K562 (cell line): ENCODE measurements at regions not wholly inside any gene's neighbourhood (a gene's known extent, or its start where the extent isn't known, plus 50 kb on each side); places are given as distances from the start of the nearest gene placed in this dataset.

ENCODE experiments used
- BACH1 ChIP-seq: fragments of 200-800 bp; sonication (Bioruptor generic); IDR thresholded peaks from 2 replicates; pipeline ENCODE4 v1.6.1; 2016; ENCODE audit warnings: missing genetic modification characterization, missing compliant biosample characterization
- CXXC5 ChIP-seq: fragments of 250-450 bp; sonication (Bioruptor Pico); IDR thresholded peaks from 2 replicates; pipeline ENCODE4 v1.8.0; 2022; ENCODE audit warnings: inconsistent platforms, mild to moderate bottlenecking, moderate library complexity
- DDX20 ChIP-seq: fragments of 450-650 bp; IDR thresholded peaks from 2 replicates; pipeline ENCODE4 v1.6.1; 2016; ENCODE audit warnings: missing genetic modification characterization, low read depth, mild to moderate bottlenecking, missing compliant biosample characterization, moderate library complexity
- EGR1 ChIP-seq: fragments of 450-650 bp; conservative IDR thresholded peaks from 2 replicates; pipeline ENCODE4 v1.6.1; 2017; ENCODE audit warnings: mild to moderate bottlenecking
- ELF1 ChIP-seq: fragments of 200-800 bp; sonication (Bioruptor generic); IDR thresholded peaks from 2 replicates; pipeline ENCODE4 v1.6.1; 2016; ENCODE audit warnings: missing genetic modification characterization, missing compliant biosample characterization
- FOXJ2 ChIP-seq: fragments of 200-800 bp; sonication (Bioruptor generic); IDR thresholded peaks from 2 replicates; pipeline ENCODE4 v1.6.1; 2016; ENCODE audit warnings: missing genetic modification characterization, missing compliant biosample characterization
- GMEB1 ChIP-seq: fragments of 250-450 bp; sonication (Bioruptor Pico); IDR thresholded peaks from 2 replicates; pipeline ENCODE4 v1.4.0; 2020; ENCODE audit warnings: mild to moderate bottlenecking
- GTF2E2 ChIP-seq: fragments of 200-800 bp; sonication (Bioruptor generic); IDR thresholded peaks from 2 replicates; pipeline ENCODE4 v1.6.1; 2016; ENCODE audit warnings: missing genetic modification characterization, missing compliant biosample characterization
- HMGXB4 ChIP-seq: sonication (generic); formaldehyde crosslinking; IDR thresholded peaks from 2 replicates; pipeline ENCODE4 v1.8.1; 2023; ENCODE audit warnings: mild to moderate bottlenecking, missing genetic modification reagents
- HNRNPUL1 ChIP-seq: fragments of 200-400 bp; formaldehyde crosslinking; IDR thresholded peaks from 2 replicates; pipeline ENCODE4 v1.6.1; 2017; ENCODE audit warnings: low read length
- NFXL1 ChIP-seq: fragments of 450-650 bp; formaldehyde crosslinking; IDR thresholded peaks from 2 replicates; pipeline ENCODE4 v1.4.0; 2021; ENCODE audit warnings: mild to moderate bottlenecking
- NR1H2 ChIP-seq: sonication (generic); formaldehyde crosslinking; IDR thresholded peaks from 2 replicates; pipeline ENCODE4 v1.4.0; 2020; ENCODE audit warnings: mild to moderate bottlenecking, missing genetic modification reagents
- RBBP5 ChIP-seq: fragments of 200-600 bp; sonication (generic); IDR thresholded peaks from 2 replicates; pipeline ENCODE4 v1.6.1; 2012; ENCODE audit warnings: borderline replicate concordance, mild to moderate bottlenecking, low read length, control low read depth, inconsistent platforms; ENCODE audit not compliant: insufficient read depth, poor library complexity, severe bottlenecking
- SNIP1 ChIP-seq: fragments of 450-650 bp; IDR thresholded peaks from 2 replicates; pipeline ENCODE4 v1.7.1; 2017; ENCODE audit warnings: low read depth, mild to moderate bottlenecking
- SNRNP70 ChIP-seq: fragments of 200-400 bp; formaldehyde crosslinking; optimal IDR thresholded peaks from 2 replicates; pipeline ENCODE3; 2017; ENCODE audit warnings: low read depth, low read length
- TEAD2 ChIP-seq: fragments of 450-650 bp; IDR thresholded peaks from 2 replicates; pipeline ENCODE4 v1.6.1; 2016; ENCODE audit warnings: missing genetic modification characterization, control low read depth, missing compliant biosample characterization
- THRB ChIP-seq: fragments of 450-650 bp; formaldehyde crosslinking; conservative IDR thresholded peaks from 2 replicates; pipeline ENCODE4 v1.4.0; 2022; ENCODE audit warnings: mild to moderate bottlenecking, missing genetic modification characterization
- VEZF1 ChIP-seq: fragments of 200-800 bp; sonication (Bioruptor generic); IDR thresholded peaks from 2 replicates; pipeline ENCODE4 v1.6.1; 2017; ENCODE audit warnings: missing genetic modification characterization, missing compliant biosample characterization
- ZNF79 ChIP-seq: fragments of 250-450 bp; sonication (Bioruptor Pico); IDR thresholded peaks from 2 replicates; pipeline ENCODE4 v1.4.0; 2020; ENCODE audit warnings: low read depth, mild to moderate bottlenecking, moderate library complexity
- TF ChIP-seq, protein P1 (sequence below): sonication (generic); formaldehyde crosslinking; IDR thresholded peaks from 2 replicates; pipeline ENCODE4 v1.8.0; 2022; ENCODE audit warnings: missing genetic modification reagents, mild to moderate bottlenecking, moderate library complexity, borderline replicate concordance
- TF ChIP-seq, protein P2 (sequence below), 2 experiments: fragments of 450-650 bp in 1 of 2; sonication (generic) in 1 of 2; formaldehyde crosslinking; conservative IDR thresholded peaks; 2 replicates each; pipeline versions ENCODE4 v1.4.0 to v1.8.1; 2020 to 2022; ENCODE audit warnings: mild to moderate bottlenecking in 1 of 2, missing genetic modification reagents in 1 of 2

DNA sequence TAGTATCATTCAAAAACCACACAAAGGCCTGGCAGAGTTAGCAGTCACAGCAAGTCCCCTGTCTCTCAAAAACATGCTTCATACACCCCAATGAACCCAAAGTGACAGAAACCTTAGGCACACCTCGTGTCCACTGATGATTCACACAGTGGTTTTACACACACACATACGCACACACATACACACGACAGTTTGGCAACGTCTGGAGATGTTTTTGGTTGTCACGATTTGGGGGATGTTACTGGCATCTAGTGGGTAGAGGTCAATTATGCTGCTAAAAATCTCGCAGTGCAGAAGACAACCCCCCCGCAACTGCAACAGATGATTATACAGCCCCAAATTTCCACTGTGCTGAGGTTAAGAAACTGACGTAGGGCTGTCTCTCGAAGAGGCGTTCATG lies 72.9 kb upstream of the PARD3B start (continued):
- TF ChIP-seq, protein P1, sequence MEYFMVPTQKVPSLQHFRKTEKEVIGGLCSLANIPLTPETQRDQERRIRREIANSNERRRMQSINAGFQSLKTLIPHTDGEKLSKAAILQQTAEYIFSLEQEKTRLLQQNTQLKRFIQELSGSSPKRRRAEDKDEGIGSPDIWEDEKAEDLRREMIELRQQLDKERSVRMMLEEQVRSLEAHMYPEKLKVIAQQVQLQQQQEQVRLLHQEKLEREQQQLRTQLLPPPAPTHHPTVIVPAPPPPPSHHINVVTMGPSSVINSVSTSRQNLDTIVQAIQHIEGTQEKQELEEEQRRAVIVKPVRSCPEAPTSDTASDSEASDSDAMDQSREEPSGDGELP (CRISPR knock-in tag), result no peak
- TF ChIP-seq HMGXB4 (CRISPR knock-in tag) (no peak), GTF2E2 (tag) (0 out of 2 replicates have a peak, but pooled peaks have one; percentile 25), CXXC5 (CRISPR knock-in tag) (peak; percentile 28; the same call in 1 of the 2 replicates), ELF1 (tag) (no peak), VEZF1 (CRISPR knock-in tag) (peak; percentile 35; the same call in 1 of the 2 replicates), RBBP5 (no peak), FOXJ2 (no peak), THRB (CRISPR knock-in tag) (peak; percentile 52; the same call in 1 of the 2 replicates), ZNF79 (CRISPR knock-in tag) (0 out of 2 replicates have a peak, but pooled peaks have one; percentile 37), EGR1 (peak; percentile 57), NR1H2 (CRISPR knock-in tag) (no peak), HNRNPUL1 (no peak), GMEB1 (CRISPR knock-in tag) (no peak), DDX20 (0 out of 2 replicates have a peak, but pooled peaks have one; percentile 29), NFXL1 (CRISPR knock-in tag) (no peak), BACH1 (tag) (peak; percentile 70), SNRNP70 (no peak), TEAD2 (tag) (no peak), SNIP1 (no peak)
- TF ChIP-seq, protein P2, sequence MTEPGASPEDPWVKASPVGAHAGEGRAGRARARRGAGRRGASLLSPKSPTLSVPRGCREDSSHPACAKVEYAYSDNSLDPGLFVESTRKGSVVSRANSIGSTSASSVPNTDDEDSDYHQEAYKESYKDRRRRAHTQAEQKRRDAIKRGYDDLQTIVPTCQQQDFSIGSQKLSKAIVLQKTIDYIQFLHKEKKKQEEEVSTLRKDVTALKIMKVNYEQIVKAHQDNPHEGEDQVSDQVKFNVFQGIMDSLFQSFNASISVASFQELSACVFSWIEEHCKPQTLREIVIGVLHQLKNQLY (CRISPR knock-in tag; conservative IDR thresholded peaks at IDR 0.05), result no peak
